Adrenal gland (tissue), 5 donors: ENCODE measurements at regions not wholly inside any gene's neighbourhood (a gene's known extent, or its start where the extent isn't known, plus 50 kb on each side); places are given as distances from the start of the nearest gene placed in this dataset.

Experiments used
- POLR2A ChIP-seq, 2 donors: fragments of 450-650 bp; IDR thresholded peaks; one replicate each; pipeline ENCODE4 v1.6.1; 2017; ENCODE audit warnings: antibody characterized with exemption in 2 of 2, mild to moderate bottlenecking in 2 of 2, moderate library complexity in 1 of 2
- TF ChIP-seq, protein P1 (sequence below), 6 experiments: fragments of 450-650 bp in 4 of 6; fragments of 200-600 bp in 2 of 6; sonication (generic) in 1 of 6; IDR thresholded peaks; 1 replicate in 5 of 6; 2 replicates in 1 of 6; pipeline versions ENCODE4 v1.5.1 to v1.8.0; 2016 to 2021; ENCODE audit warnings: antibody characterized with exemption in 6 of 6, mild to moderate bottlenecking in 2 of 6, moderate library complexity in 1 of 6
- donor health status: DM: no; HTN: no; CAD: no.

DNA sequence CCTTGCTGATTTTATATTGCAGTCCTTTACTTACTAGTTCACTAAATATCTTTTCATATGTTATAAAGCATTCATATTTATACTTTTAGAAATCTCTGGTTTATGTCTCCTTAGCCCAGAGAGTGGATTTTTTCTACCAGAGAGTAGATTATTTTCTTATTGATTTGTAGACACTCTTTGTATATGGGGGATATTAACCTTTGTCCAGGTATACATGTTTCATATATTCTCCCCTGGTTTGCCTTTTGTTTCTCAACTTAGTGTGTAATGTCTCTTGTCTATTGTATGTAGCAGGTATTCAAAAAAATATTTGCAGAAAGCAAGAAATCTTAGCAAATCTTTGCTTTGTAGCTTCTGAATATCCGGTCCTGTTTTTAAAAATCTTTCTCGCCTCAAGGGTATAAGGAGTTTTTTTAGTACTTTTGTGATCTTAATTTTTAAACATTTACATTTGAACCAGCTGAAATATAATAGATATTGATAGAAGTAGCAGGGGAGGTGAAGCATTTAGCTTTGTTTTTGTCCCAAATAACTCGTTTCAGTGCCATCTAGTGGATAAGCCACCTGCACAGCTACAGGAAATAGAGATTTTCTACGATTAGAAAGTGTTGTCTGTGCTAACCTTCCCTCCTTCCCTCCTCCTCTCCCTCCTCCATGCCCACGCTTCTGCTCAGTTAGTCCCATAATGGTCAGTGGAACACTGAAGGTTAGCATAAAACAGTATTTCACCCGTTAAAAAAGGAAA is 97.0 kb downstream of the PHETA1 start:
- no peak for TF ChIP-seq POLR2A (IDR thresholded peaks at IDR 0.05)
- TF ChIP-seq, protein P1, sequence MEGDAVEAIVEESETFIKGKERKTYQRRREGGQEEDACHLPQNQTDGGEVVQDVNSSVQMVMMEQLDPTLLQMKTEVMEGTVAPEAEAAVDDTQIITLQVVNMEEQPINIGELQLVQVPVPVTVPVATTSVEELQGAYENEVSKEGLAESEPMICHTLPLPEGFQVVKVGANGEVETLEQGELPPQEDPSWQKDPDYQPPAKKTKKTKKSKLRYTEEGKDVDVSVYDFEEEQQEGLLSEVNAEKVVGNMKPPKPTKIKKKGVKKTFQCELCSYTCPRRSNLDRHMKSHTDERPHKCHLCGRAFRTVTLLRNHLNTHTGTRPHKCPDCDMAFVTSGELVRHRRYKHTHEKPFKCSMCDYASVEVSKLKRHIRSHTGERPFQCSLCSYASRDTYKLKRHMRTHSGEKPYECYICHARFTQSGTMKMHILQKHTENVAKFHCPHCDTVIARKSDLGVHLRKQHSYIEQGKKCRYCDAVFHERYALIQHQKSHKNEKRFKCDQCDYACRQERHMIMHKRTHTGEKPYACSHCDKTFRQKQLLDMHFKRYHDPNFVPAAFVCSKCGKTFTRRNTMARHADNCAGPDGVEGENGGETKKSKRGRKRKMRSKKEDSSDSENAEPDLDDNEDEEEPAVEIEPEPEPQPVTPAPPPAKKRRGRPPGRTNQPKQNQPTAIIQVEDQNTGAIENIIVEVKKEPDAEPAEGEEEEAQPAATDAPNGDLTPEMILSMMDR (IDR thresholded peaks at IDR 0.05): peak in 1 of 6 experiments; percentile 27
